Breast epithelium (tissue), 4 donors: ENCODE measurements at regions not wholly inside any gene's neighbourhood (a gene's known extent, or its start where the extent isn't known, plus 50 kb on each side); places are given as distances from the start of the nearest gene placed in this dataset.

Experiments used
- DNase-seq, 2 donors: peaks; one replicate each; pipeline ENCODE4 v3.0.0-alpha.2; 2019; ENCODE audit warnings: low spot score in 2 of 2
- H3K27ac ChIP-seq, 2 donors: fragments of 200-600 bp; sonication (generic) in 1 of 2; one replicate each; pipeline ENCODE4 v1.5.1; 2016 to 2019; ENCODE audit warnings: mild to moderate bottlenecking in 1 of 2
- H3K27me3 ChIP-seq, 2 donors: fragments of 200-600 bp; sonication (generic) in 1 of 2; one replicate each; pipeline versions ENCODE4 v1.5.1 to v1.6.0; 2017 to 2019; ENCODE audit warnings: control low read depth in 1 of 2, mild to moderate bottlenecking in 1 of 2
- H3K36me3 ChIP-seq: fragments of 200-600 bp; one replicate; pipeline ENCODE4 v1.5.1; 2019
- H3K4me1 ChIP-seq, 2 donors: fragments of 200-600 bp; sonication (generic); one replicate each; pipeline ENCODE4 v1.5.1; 2016 to 2019; ENCODE audit warnings: control low read depth in 1 of 2
- H3K4me3 ChIP-seq, 3 donors: fragments of 200-600 bp; sonication (generic); 1 replicate in 2 of 3; 2 replicates in 1 of 3; pipeline ENCODE4 v1.5.1; 2016 to 2019; ENCODE audit warnings: mild to moderate bottlenecking in 3 of 3, moderate library complexity in 2 of 3
- H3K9me3 ChIP-seq, 2 donors: fragments of 200-600 bp; sonication (generic) in 1 of 2; one replicate each; pipeline ENCODE4 v1.5.1; 2016 to 2019; ENCODE audit warnings: control low read depth in 1 of 2
- CTCF ChIP-seq, 3 donors: fragments of 450-650 bp; IDR thresholded peaks; one replicate each; pipeline ENCODE4 v1.5.1; 2016 to 2017; ENCODE audit warnings: antibody characterized with exemption in 3 of 3, mild to moderate bottlenecking in 3 of 3, moderate library complexity in 3 of 3
- POLR2A ChIP-seq: fragments of 450-650 bp; IDR thresholded peaks from one replicate; pipeline ENCODE4 v1.6.1; 2016; ENCODE audit warnings: antibody characterized with exemption, mild to moderate bottlenecking, moderate library complexity
- POLR2AphosphoS5 ChIP-seq, 3 donors: sonication (generic); formaldehyde crosslinking; IDR thresholded peaks; one replicate each; pipeline ENCODE4 v1.6.1; 2017; ENCODE audit warnings: antibody characterized with exemption in 3 of 3
- intact Hi-C: fragments of 100-400 bp; cut with DNase I; formaldehyde crosslinking; loops from one replicate; pipeline ENCODE4 v1.15.1; 2023; ENCODE audit warnings: low total_unique reads

- no peaks in the 10 kb centered on the region for H3K9me3 ChIP-seq
- intact Hi-C loops: no loop called here
- no peak for TF ChIP-seq POLR2AphosphoS5 (IDR thresholded peaks at IDR 0.05)
- no peak for TF ChIP-seq CTCF (IDR thresholded peaks at IDR 0.05)
- no peak for TF ChIP-seq POLR2A
- DNase-seq: no peak
- no peaks in the 10 kb centered on the region for H3K27me3 ChIP-seq
- H3K4me3 ChIP-seq: no peak overlapping the region
- no peaks in the 10 kb centered on the region for H3K36me3 ChIP-seq
- no peaks in the 10 kb centered on the region for H3K4me1 ChIP-seq
- no peak overlapping the region for H3K27ac ChIP-seq
These were observed 543.6 kb upstream of the CITED2 start for GRCh38 chr6:139917951-139918630.

DNA sequence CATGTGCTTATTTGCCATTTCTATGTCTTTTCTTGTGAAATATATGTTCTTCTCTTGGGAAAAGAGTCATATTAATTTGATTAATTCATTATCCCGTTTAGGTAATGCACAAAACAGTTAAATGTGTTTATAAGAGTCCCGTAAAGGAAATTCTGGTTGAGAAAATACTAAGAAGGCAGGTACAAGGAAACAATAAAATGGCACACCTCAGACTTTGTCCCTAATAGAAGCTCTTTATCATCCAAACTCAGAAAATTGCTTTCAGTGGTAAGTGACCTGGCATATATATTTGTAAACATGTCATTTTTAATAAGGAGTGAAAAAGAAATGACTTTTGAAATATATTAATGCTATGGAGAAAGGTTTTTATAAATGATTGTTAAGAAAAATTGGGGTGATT, 540.5 kb upstream of the CITED2 start:
- Histone ChIP-seq H3K4me3 (no peak overlapping the region), H3K36me3 (no peaks in the 10 kb centered on the region), H3K27me3 (no peaks in the 10 kb centered on the region), H3K9me3 (no peaks in the 10 kb centered on the region), H3K27ac (no peak overlapping the region), H3K4me1 (no peaks in the 10 kb centered on the region)
- no peak for DNase-seq
- intact Hi-C loops: no loop called here
- no peak for TF ChIP-seq POLR2A
- no peak for TF ChIP-seq POLR2AphosphoS5 (IDR thresholded peaks at IDR 0.05)
- TF ChIP-seq CTCF (IDR thresholded peaks at IDR 0.05): no peak

- no peaks in the 10 kb centered on the region for H3K36me3 ChIP-seq
- no peaks in the 10 kb centered on the region for H3K9me3 ChIP-seq
- H3K27me3 ChIP-seq: no peaks in the 10 kb centered on the region
- no peak for DNase-seq
- TF ChIP-seq POLR2AphosphoS5 (IDR thresholded peaks at IDR 0.05) (no peak), POLR2A (no peak), CTCF (IDR thresholded peaks at IDR 0.05) (no peak)
- no peak overlapping the region for H3K4me3 ChIP-seq
- no peak overlapping the region for H3K27ac ChIP-seq
- intact Hi-C loops: no loop called here
- H3K4me1 ChIP-seq: no peaks in the 10 kb centered on the region
These were observed 538.4 kb upstream of the CITED2 start for GRCh38 chr6:139912735-139913400.

- no peak for DNase-seq
- TF ChIP-seq CTCF (IDR thresholded peaks at IDR 0.05) (no peak), POLR2A (no peak), POLR2AphosphoS5 (IDR thresholded peaks at IDR 0.05) (no peak)
- H3K9me3 ChIP-seq: no peaks in the 10 kb centered on the region
These were observed 535.5 kb upstream of the CITED2 start for GRCh38 chr6:139909992-139910391.

GRCh38 chr6:139905404-139906052, 531.1 kb upstream of the CITED2 start:
- no peaks in the 10 kb centered on the region for H3K27me3 ChIP-seq
- no peak for DNase-seq
- H3K4me3 ChIP-seq: no peak overlapping the region
- intact Hi-C loops: no loop called here
- no peak overlapping the region for H3K27ac ChIP-seq
- no peaks in the 10 kb centered on the region for H3K4me1 ChIP-seq
- TF ChIP-seq POLR2A (no peak), CTCF (IDR thresholded peaks at IDR 0.05) (no peak), POLR2AphosphoS5 (IDR thresholded peaks at IDR 0.05) (no peak)
- no peaks in the 10 kb centered on the region for H3K36me3 ChIP-seq
- no peaks in the 10 kb centered on the region for H3K9me3 ChIP-seq

More at GRCh38 chr6:139909992-139910391, 535.5 kb upstream of the CITED2 start:
- Histone ChIP-seq H3K4me3 (no peak overlapping the region), H3K36me3 (no peaks in the 10 kb centered on the region), H3K27me3 (no peaks in the 10 kb centered on the region), H3K27ac (no peak overlapping the region), H3K4me1 (no peaks in the 10 kb centered on the region)
- intact Hi-C loops: no loop called here
